Bronchial epithelial cell (primary cell): ENCODE measurements at regions not wholly inside any gene's neighbourhood (a gene's known extent, or its start where the extent isn't known, plus 50 kb on each side); places are given as distances from the start of the nearest gene placed in this dataset.
A peak's percentile ranks its signal among the peaks of the same experiment; 100 is the strongest.

Experiments used
- DNase-seq: peaks from one replicate; pipeline ENCODE4 v3.0.0-alpha.2; 2010; ENCODE audit warnings: low read depth
- FAIRE-seq: peaks from 2 replicates; lab custom pipeline; 2011; peaks lifted over from hg19 to GRCh38; lab: Jason Lieb, UNC
- H3K27me3 ChIP-seq: 2 replicates; pipeline ENCODE4 v1.5.1; 2011; ENCODE audit warnings: low read length; ENCODE audit not compliant: control insufficient read depth, insufficient read depth
- H3K36me3 ChIP-seq: 2 replicates; pipeline ENCODE4 v1.5.1; 2011; ENCODE audit warnings: low read length; ENCODE audit not compliant: control insufficient read depth, insufficient read depth
- H3K4me3 ChIP-seq: 2 replicates; pipeline ENCODE4 v1.5.1; 2011; ENCODE audit warnings: mild to moderate bottlenecking, low read depth, low read length, control low read depth
- TF ChIP-seq, protein P1 (sequence below): IDR thresholded peaks from 2 replicates; pipeline ENCODE4 v1.5.1; 2011; ENCODE audit warnings: mild to moderate bottlenecking, moderate library complexity, low read length, control low read depth, inconsistent platforms; ENCODE audit not compliant: insufficient read depth, severe bottlenecking

DNA sequence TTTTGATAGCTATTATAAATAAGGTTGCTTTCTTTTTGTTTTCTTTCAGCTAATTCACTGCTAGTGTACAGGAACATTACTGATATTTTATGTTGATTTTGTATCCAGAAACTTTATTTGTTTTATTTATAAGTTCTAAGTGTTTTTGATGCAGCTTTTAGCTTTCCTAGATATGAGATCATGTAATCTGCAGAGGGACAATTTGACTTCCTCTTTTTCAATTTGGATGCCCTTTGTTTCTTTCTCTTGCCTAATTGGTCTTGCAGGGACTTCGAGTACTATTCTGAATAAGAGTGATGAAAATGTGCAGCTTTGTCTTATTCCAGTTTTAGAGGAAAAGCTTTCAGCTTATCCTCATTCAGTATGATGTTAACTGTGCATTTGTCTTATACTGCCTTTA lies 643.4 kb upstream of the CDH2 start:
- no peaks in the 10 kb centered on the region for H3K27me3 ChIP-seq
- DNase-seq (no peak), FAIRE-seq (no peak)

DNA sequence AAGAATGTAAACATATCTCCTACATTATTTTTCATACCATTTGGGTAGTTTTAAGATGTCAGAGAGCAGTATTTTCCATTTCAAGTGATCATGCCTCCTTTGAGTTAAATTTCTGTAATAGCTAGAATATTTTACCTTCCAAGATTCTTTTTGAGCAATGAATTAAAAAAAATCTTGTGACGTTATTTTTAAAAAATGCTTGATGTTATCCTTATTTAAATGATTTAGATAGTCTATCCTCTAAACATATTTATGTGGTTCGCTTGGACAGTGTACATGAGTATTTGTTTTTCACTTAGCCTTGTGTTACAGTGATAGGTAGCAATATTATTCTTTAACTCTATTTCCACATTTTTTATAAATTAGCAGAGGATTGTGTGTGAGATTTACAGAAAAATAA lies 639.2 kb upstream of the CDH2 start:
- Histone ChIP-seq H3K4me3 (no peak overlapping the region), H3K36me3 (no peaks in the 10 kb centered on the region), H3K27me3 (no peaks in the 10 kb centered on the region)
- DNase-seq: no peak
- FAIRE-seq: no peak
- TF ChIP-seq, protein P1, sequence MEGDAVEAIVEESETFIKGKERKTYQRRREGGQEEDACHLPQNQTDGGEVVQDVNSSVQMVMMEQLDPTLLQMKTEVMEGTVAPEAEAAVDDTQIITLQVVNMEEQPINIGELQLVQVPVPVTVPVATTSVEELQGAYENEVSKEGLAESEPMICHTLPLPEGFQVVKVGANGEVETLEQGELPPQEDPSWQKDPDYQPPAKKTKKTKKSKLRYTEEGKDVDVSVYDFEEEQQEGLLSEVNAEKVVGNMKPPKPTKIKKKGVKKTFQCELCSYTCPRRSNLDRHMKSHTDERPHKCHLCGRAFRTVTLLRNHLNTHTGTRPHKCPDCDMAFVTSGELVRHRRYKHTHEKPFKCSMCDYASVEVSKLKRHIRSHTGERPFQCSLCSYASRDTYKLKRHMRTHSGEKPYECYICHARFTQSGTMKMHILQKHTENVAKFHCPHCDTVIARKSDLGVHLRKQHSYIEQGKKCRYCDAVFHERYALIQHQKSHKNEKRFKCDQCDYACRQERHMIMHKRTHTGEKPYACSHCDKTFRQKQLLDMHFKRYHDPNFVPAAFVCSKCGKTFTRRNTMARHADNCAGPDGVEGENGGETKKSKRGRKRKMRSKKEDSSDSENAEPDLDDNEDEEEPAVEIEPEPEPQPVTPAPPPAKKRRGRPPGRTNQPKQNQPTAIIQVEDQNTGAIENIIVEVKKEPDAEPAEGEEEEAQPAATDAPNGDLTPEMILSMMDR: no peak

More for the DNA sequence above, 643.4 kb upstream of the CDH2 start:
- Histone ChIP-seq H3K36me3 (no peaks in the 10 kb centered on the region), H3K4me3 (no peak overlapping the region)
- TF ChIP-seq, protein P1: no peak

DNA sequence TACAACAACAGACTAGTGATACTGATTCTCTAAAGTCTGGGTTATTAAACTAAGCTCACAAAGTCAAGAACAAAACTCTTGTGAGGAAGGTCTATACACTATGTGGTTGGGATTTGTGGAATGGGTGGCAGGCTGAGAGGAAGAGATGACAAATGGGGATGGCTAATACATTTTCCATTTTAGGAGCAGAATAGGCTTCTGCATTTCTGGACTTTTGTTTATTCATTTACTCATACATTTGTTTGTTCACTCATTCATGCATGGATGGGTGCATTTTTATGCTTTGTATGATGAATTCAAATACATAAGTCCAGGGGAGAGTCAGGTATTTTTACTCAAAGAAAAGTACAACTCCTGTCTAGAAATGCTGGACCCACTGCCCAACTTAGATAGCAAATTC lies 637.4 kb upstream of the CDH2 start:
- Histone ChIP-seq H3K4me3 (no peak overlapping the region), H3K36me3 (no peaks in the 10 kb centered on the region), H3K27me3 (no peaks in the 10 kb centered on the region)
- no peak for FAIRE-seq
- TF ChIP-seq, protein P1: no peak
- DNase-seq: peak; percentile 44

DNA sequence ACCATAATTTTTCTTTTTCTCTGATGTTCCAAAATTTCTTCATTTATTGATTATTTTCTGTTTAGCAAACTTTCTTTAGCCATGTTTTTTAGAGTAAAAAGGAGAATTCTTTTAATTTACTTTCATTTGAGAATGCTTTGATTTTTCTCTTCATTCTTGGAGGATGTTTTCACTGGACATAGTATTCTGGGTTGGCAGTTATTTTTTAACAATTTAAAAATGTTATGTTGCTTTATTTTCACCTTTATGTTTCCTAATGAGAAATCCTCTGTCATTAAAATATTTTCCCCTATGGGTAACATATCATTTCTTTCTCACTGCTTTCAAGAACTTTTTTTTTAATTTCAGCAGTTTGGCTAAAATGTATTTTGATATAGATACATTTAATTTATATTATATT lies 631.4 kb upstream of the CDH2 start:
- TF ChIP-seq, protein P1: no peak

DNA sequence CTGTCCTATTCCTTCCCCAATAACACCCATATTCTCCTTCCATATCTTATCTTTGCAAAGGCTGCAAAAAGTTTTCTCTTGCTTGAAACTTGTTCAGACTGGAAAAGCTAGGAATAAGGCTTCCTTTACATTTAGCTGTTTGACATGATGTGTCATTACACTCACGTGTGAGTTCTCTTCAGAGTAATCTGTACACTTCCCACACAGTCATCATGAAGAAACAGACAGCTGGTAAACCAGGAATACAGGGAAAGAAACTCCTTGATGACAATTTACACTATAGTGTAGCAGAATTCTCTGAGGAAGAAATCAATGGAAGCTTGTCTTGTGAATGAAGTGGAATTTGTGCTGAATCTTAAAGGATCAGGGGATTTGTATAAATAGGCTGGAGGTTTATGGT lies 628.6 kb upstream of the CDH2 start:
- H3K36me3 ChIP-seq: no peaks in the 10 kb centered on the region
- TF ChIP-seq, protein P1: no peak
- H3K4me3 ChIP-seq: no peak overlapping the region
- H3K27me3 ChIP-seq: no peaks in the 10 kb centered on the region
- DNase-seq: peak; percentile 91
- FAIRE-seq: no peak

More for the DNA sequence above, 631.4 kb upstream of the CDH2 start:
- DNase-seq (no peak), FAIRE-seq (no peak)
- Histone ChIP-seq H3K4me3 (no peak overlapping the region), H3K27me3 (no peaks in the 10 kb centered on the region), H3K36me3 (no peaks in the 10 kb centered on the region)

DNA sequence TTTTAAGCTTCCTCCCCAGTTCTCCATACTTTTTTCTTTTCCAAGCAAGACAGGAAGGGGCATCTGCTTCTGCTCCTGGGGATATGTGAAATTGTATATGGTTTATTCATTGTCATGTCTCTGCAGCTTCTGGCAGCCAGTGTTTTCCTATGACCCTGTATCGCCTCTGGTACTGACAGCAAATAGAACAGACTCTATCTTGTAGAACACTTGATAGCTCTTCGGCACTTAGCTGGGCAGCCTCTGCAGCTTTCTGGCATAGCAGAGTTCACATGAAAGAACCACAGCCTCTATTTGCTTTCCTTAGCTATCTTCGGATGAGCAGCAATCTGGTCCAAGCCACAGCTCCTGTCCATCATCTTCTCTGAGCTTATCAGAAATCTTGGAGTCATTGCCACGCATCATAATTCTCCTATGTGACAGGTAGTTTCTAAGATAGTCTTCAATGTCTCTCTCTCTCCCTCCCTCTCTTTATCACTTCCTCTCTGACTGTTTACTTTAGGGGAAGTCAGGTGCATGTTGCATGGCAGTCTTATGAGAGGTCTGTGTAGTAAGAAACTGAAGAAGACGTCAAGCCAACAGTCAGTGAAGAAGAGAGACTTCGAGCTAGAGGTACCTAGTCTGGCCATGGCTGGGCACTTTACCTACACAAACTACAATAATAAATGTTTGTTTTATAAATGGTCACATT lies 627.7 kb upstream of the CDH2 start:
- DNase-seq (peak; percentile 49), FAIRE-seq (peak; percentile 81)
- no peaks in the 10 kb centered on the region for H3K36me3 ChIP-seq
- TF ChIP-seq, protein P1: no peak
- no peak overlapping the region for H3K4me3 ChIP-seq
- H3K27me3 ChIP-seq: no peaks in the 10 kb centered on the region
